ENCODE measurements at regions not wholly inside any gene's neighbourhood (a gene's known extent, or its start where the extent isn't known, plus 50 kb on each side); places are given as distances from the start of the nearest gene placed in this dataset.

- Histone ChIP-seq H3K79me2 (replicated peaks; ENCODE audit: insufficient read depth, low read length) (no peaks in the 10 kb centered on the region), H3K9me2 (ENCODE audit: insufficient read depth, low read length) (no peaks in the 10 kb centered on the region), H2AFZ (ENCODE audit: low read depth, low read length) (no peak overlapping the region), H4K20me1 (ENCODE audit: insufficient read depth) (no peaks in the 10 kb centered on the region), H3K4me3 (ENCODE audit: low read length) (no peak overlapping the region), H3K9me3 (ENCODE audit: low read length) (no peaks in the 10 kb centered on the region), H3K9ac (ENCODE audit: low read length) (no peak overlapping the region), H3K27me3 (ENCODE audit: insufficient read depth, low read depth, low read length) (no peaks in the 10 kb centered on the region), H3K4me2 (ENCODE audit: low read length) (no peak overlapping the region), H3F3A (ENCODE audit: insufficient read depth, low read length, poor library complexity, severe bottlenecking) (peaks cover 4% of the 10 kb centered on the region), H3K27ac (ENCODE audit: low read length) (no peak overlapping the region), H3K36me3 (ENCODE audit: insufficient read depth, low read length) (no peaks in the 10 kb centered on the region)
- no peak for TF ChIP-seq MXI1 (conservative IDR thresholded peaks at IDR 0.05; ENCODE audit: poor library complexity, severe bottlenecking)
- TF ChIP-seq POLR2AphosphoS5 (IDR thresholded peaks at IDR 0.05), result no peak
- TF ChIP-seq EP300 (conservative IDR thresholded peaks at IDR 0.05; ENCODE audit: poor library complexity, severe bottlenecking), result no peak
- no peak for TF ChIP-seq TAF1 (IDR thresholded peaks at IDR 0.05; ENCODE audit: low read depth)
- no peak for TF ChIP-seq REST (IDR thresholded peaks at IDR 0.05; ENCODE audit: borderline replicate concordance)
- no peak for TF ChIP-seq RAD21 (conservative IDR thresholded peaks at IDR 0.05)
- TF ChIP-seq EZH2 (IDR thresholded peaks at IDR 0.05; ENCODE audit: borderline replicate concordance, insufficient read depth, low read length, poor library complexity, severe bottlenecking), result no peak
- no peak for TF ChIP-seq SMC3 (conservative IDR thresholded peaks at IDR 0.05; ENCODE audit: poor library complexity)
- no peak for TF ChIP-seq CTCF (IDR thresholded peaks at IDR 0.05; ENCODE audit: poor library complexity, severe bottlenecking)
Measured at GRCh38 chr1:81428998-81429397, 371.7 kb upstream of the ADGRL2 start.

- Histone ChIP-seq H3K79me2 (replicated peaks; ENCODE audit: insufficient read depth, low read length) (no peaks in the 10 kb centered on the region), H4K20me1 (ENCODE audit: insufficient read depth) (no peaks in the 10 kb centered on the region), H3K4me2 (ENCODE audit: low read length) (peak overlapping the region; percentile 37), H3F3A (ENCODE audit: insufficient read depth, low read length, poor library complexity, severe bottlenecking) (no peaks in the 10 kb centered on the region), H3K9me3 (ENCODE audit: low read length) (no peaks in the 10 kb centered on the region), H3K9ac (ENCODE audit: low read length) (no peak overlapping the region), H3K9me2 (ENCODE audit: insufficient read depth, low read length) (no peaks in the 10 kb centered on the region), H3K27ac (ENCODE audit: low read length) (peak overlapping the region; percentile 54), H3K4me3 (ENCODE audit: low read length) (peak overlapping the region; percentile 12), H3K36me3 (ENCODE audit: insufficient read depth, low read length) (no peaks in the 10 kb centered on the region), H2AFZ (ENCODE audit: low read depth, low read length) (no peak overlapping the region), H3K27me3 (ENCODE audit: insufficient read depth, low read depth, low read length) (no peaks in the 10 kb centered on the region)
- TF ChIP-seq MXI1 (conservative IDR thresholded peaks at IDR 0.05; ENCODE audit: poor library complexity, severe bottlenecking) (no peak), RAD21 (conservative IDR thresholded peaks at IDR 0.05) (no peak), REST (IDR thresholded peaks at IDR 0.05; ENCODE audit: borderline replicate concordance) (peak; percentile 59), TAF1 (IDR thresholded peaks at IDR 0.05; ENCODE audit: low read depth) (no peak), CTCF (IDR thresholded peaks at IDR 0.05; ENCODE audit: poor library complexity, severe bottlenecking) (no peak), EP300 (conservative IDR thresholded peaks at IDR 0.05; ENCODE audit: poor library complexity, severe bottlenecking) (peak; percentile 66), SMC3 (conservative IDR thresholded peaks at IDR 0.05; ENCODE audit: poor library complexity) (no peak), EZH2 (IDR thresholded peaks at IDR 0.05; ENCODE audit: borderline replicate concordance, insufficient read depth, low read length, poor library complexity, severe bottlenecking) (no peak)
Measured at GRCh38 chr1:81424816-81425215, 375.9 kb upstream of the ADGRL2 start.

All from neural cell (in vitro differentiated cells).